Fibroblast of pulmonary artery (primary cell): ENCODE measurements at regions not wholly inside any gene's neighbourhood (a gene's known extent, or its start where the extent isn't known, plus 50 kb on each side); places are given as distances from the start of the nearest gene placed in this dataset.

ENCODE experiments used
- DNase-seq: peaks from one replicate; pipeline ENCODE4 v3.0.0-alpha.2; 2010; ENCODE audit warnings: low read depth
- H3K4me3 ChIP-seq: replicated peaks from 2 replicates; pipeline ENCODE4 v1.5.1; 2011; ENCODE audit warnings: low read depth, mild to moderate bottlenecking, control low read depth, low read length, moderate library complexity
- TF ChIP-seq, protein P1 (sequence below): IDR thresholded peaks from 2 replicates; pipeline ENCODE4 v1.5.1; 2011; ENCODE audit warnings: mild to moderate bottlenecking, control low read depth, low read length, inconsistent platforms; ENCODE audit errors: missing control alignments

DNA sequence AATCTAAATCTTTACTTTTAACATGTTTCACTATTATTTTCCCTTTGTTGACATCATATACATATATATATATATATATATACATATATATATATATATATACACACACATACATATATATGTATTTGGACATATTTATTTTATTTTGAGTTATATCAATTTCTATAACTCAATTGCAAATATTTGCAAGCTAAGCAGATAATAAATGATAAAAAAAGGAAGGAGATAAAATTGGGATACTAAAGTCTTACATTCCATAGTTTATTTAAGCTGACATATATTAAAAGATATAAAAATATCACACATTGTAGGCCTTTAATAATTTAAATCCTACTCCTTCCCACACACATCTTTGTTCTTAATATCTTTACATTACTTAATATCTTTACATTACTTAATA is 372.2 kb downstream of the GRXCR1 start:
- DNase-seq, result no peak
- TF ChIP-seq, protein P1, sequence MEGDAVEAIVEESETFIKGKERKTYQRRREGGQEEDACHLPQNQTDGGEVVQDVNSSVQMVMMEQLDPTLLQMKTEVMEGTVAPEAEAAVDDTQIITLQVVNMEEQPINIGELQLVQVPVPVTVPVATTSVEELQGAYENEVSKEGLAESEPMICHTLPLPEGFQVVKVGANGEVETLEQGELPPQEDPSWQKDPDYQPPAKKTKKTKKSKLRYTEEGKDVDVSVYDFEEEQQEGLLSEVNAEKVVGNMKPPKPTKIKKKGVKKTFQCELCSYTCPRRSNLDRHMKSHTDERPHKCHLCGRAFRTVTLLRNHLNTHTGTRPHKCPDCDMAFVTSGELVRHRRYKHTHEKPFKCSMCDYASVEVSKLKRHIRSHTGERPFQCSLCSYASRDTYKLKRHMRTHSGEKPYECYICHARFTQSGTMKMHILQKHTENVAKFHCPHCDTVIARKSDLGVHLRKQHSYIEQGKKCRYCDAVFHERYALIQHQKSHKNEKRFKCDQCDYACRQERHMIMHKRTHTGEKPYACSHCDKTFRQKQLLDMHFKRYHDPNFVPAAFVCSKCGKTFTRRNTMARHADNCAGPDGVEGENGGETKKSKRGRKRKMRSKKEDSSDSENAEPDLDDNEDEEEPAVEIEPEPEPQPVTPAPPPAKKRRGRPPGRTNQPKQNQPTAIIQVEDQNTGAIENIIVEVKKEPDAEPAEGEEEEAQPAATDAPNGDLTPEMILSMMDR, result no peak
- no peak overlapping the region for H3K4me3 ChIP-seq

DNA sequence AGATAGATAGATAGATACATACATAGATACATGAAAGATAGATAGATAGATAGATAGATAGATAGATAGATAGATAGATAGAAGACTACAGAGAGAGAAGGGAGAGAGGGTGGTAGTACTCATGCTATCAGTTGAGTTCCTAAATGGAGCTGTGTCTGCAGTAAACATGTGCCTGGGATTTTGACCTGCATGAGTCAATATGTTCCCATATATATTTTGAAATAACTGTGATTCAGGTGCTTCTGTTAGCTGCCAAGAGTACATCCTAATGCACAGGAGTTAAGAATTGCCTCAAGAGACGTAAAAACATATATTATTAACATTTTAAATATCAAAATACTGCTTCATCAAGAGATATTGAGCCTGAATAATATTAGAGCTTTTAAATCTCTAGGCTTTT is 379.4 kb downstream of the GRXCR1 start:
- TF ChIP-seq, protein P1, result no peak
- H3K4me3 ChIP-seq, result no peak overlapping the region
- no peak for DNase-seq

DNA sequence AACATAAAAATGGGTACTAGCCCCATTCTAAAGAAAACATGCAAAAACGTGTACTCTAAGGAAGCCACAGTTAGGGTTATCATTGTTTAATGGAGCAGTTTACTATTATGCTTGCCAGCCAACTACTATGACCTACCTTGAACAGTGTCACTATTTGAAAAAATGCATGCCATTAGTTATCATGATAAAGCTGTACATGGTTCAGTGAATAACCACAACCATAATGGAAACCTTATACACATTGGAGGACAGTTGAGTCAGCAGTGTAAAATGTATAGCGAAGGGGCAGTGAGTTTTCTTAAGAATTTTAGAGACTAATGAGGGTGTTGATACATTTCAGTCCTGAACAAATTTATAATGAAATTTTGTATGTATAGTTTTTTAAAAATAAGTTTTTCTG is 381.9 kb downstream of the GRXCR1 start:
- H3K4me3 ChIP-seq, result no peak overlapping the region
- TF ChIP-seq, protein P1, result no peak

DNA sequence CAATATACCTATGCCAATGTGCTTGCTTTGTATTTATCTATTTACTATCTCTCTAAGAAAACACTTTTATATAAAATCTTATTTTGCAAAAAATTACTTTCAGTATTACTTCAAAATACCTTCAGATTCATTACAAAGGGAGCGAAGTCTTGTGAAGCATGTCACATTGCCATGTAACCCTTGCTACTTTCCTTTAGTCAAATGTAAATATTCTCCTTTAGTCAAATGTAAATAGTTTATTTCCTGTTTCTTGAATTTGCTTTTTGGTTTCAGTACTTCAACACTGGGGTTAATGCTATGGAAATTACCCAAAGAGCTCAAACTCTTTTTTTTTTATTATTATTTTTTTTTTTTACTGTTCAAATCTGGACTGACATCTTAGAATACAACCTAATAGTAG is 383.3 kb downstream of the GRXCR1 start:
- H3K4me3 ChIP-seq, result no peak overlapping the region
- no peak for DNase-seq
- TF ChIP-seq, protein P1, result no peak

More for the DNA sequence above, 381.9 kb downstream of the GRXCR1 start:
- no peak for DNase-seq

DNA sequence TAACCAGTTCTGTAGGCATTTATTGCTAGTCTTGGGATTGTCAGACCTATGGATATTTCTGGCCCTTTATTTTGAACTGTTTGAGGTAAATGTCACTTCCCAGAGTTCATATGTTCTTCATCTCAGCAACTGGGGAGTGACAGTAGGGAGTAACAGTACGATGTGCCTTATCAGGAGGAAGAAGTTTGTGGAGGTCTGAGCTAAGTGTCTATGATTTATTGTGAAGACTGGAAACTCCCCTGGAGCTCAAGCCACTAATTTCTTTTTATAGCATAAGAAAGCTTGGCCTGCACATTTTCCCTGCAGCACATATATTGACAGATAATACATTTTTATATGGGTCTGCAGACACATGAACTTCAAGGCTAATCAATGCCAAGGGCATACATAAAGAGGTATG is 383.8 kb downstream of the GRXCR1 start:
- no peak overlapping the region for H3K4me3 ChIP-seq
- peak; percentile 11 for DNase-seq
- TF ChIP-seq, protein P1, result no peak

DNA sequence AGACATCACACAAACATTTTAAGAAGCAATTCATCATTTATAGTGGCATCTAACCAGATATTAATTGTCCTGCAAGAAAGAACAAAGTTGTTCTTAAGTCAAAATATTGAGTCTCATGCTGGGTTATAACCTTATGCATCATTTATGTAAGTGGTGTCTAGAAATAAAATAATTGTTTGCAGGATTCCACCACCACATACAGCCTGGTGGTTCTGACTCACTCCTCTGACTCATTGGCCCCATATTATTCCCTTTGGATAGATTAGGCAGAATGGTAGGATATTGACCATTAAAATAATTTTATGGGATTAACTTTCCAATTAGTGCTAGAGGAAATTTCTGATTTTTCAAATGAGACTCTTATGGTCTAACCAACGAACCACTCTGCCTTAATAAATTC is 384.5 kb downstream of the GRXCR1 start:
- no peak overlapping the region for H3K4me3 ChIP-seq
- peak; percentile 22 for DNase-seq
- TF ChIP-seq, protein P1, result no peak

DNA sequence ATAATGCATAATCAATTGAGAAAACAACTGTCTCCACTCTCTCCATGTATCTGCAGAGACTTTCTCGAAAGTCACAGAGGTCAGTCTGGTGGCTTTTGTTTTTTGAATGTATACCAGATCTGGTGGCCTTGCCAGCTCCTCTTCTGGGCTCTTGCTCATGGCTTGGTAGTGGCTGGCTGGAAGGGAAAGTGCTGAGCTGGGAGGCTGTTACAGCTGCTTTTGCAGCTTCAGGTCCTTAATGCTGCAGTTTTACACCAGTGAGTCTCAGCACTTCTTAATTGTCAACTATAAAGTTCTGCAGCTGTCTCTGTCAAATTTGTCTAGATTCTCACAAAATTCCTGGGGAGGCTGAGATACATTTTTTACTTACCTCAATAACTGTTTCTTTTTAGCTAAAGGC is 390.0 kb downstream of the GRXCR1 start:
- TF ChIP-seq, protein P1, result no peak
- H3K4me3 ChIP-seq, result no peak overlapping the region
- DNase-seq, result no peak
